ENCODE measurements at regions not wholly inside any gene's neighbourhood (a gene's known extent, or its start where the extent isn't known, plus 50 kb on each side); places are given as distances from the start of the nearest gene placed in this dataset.

- Histone ChIP-seq H3K36me3 (no peaks in the 10 kb centered on the region), H3K4me3 (no peak overlapping the region), H3K4me1 (ENCODE audit: insufficient read depth) (no peaks in the 10 kb centered on the region), H3K27ac (no peak overlapping the region), H3K9me3 (no peaks in the 10 kb centered on the region), H3K27me3 (no peaks in the 10 kb centered on the region)
- intact Hi-C loops (cut with DNase I) = no loop called here
- 89 to 94% (median 89%) methylated on average over 14 of the region's 14 CpGs for WGBS, 3 donors
- DNase-seq = no peak
- no peak for TF ChIP-seq EP300 (IDR thresholded peaks at IDR 0.05)
- TF ChIP-seq, protein P1, sequence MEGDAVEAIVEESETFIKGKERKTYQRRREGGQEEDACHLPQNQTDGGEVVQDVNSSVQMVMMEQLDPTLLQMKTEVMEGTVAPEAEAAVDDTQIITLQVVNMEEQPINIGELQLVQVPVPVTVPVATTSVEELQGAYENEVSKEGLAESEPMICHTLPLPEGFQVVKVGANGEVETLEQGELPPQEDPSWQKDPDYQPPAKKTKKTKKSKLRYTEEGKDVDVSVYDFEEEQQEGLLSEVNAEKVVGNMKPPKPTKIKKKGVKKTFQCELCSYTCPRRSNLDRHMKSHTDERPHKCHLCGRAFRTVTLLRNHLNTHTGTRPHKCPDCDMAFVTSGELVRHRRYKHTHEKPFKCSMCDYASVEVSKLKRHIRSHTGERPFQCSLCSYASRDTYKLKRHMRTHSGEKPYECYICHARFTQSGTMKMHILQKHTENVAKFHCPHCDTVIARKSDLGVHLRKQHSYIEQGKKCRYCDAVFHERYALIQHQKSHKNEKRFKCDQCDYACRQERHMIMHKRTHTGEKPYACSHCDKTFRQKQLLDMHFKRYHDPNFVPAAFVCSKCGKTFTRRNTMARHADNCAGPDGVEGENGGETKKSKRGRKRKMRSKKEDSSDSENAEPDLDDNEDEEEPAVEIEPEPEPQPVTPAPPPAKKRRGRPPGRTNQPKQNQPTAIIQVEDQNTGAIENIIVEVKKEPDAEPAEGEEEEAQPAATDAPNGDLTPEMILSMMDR (IDR thresholded peaks at IDR 0.05) = no peak
- no peak for TF ChIP-seq POLR2A (IDR thresholded peaks at IDR 0.05)
Measured at GRCh38 chr2:2751715-2752315, 420.7 kb upstream of the MYT1L start.

GRCh38 chr2:2750867-2751714, 420.0 kb upstream of the MYT1L start:
- no peak overlapping the region for H3K27ac ChIP-seq
- intact Hi-C loops (cut with DNase I) = no loop called here
- no peaks in the 10 kb centered on the region for H3K36me3 ChIP-seq
- H3K4me1 ChIP-seq (ENCODE audit: insufficient read depth) = no peaks in the 10 kb centered on the region
- TF ChIP-seq, protein P1 (IDR thresholded peaks at IDR 0.05) = no peak
- H3K9me3 ChIP-seq = no peaks in the 10 kb centered on the region
- no peaks in the 10 kb centered on the region for H3K27me3 ChIP-seq
- WGBS, 3 donors = 94% methylated on average over 44 of the region's 44 CpGs
- H3K4me3 ChIP-seq = no peak overlapping the region
- no peak for DNase-seq

GRCh38 chr2:2749206-2749598, 418.1 kb upstream of the MYT1L start:
- 85 to 90% (median 86%) methylated on average over 9 of the region's 9 CpGs for WGBS, 3 donors
- H3K4me3 ChIP-seq = no peak overlapping the region
- intact Hi-C loops (cut with DNase I) = no loop called here
- no peaks in the 10 kb centered on the region for H3K36me3 ChIP-seq
- no peak for DNase-seq
- TF ChIP-seq EP300 (IDR thresholded peaks at IDR 0.05) = no peak
- no peak for TF ChIP-seq POLR2A (IDR thresholded peaks at IDR 0.05)
- TF ChIP-seq, protein P1 (IDR thresholded peaks at IDR 0.05) = no peak
- no peaks in the 10 kb centered on the region for H3K9me3 ChIP-seq
- no peaks in the 10 kb centered on the region for H3K27me3 ChIP-seq
- no peaks in the 10 kb centered on the region for H3K4me1 ChIP-seq (ENCODE audit: insufficient read depth)
- H3K27ac ChIP-seq = no peak overlapping the region

DNA sequence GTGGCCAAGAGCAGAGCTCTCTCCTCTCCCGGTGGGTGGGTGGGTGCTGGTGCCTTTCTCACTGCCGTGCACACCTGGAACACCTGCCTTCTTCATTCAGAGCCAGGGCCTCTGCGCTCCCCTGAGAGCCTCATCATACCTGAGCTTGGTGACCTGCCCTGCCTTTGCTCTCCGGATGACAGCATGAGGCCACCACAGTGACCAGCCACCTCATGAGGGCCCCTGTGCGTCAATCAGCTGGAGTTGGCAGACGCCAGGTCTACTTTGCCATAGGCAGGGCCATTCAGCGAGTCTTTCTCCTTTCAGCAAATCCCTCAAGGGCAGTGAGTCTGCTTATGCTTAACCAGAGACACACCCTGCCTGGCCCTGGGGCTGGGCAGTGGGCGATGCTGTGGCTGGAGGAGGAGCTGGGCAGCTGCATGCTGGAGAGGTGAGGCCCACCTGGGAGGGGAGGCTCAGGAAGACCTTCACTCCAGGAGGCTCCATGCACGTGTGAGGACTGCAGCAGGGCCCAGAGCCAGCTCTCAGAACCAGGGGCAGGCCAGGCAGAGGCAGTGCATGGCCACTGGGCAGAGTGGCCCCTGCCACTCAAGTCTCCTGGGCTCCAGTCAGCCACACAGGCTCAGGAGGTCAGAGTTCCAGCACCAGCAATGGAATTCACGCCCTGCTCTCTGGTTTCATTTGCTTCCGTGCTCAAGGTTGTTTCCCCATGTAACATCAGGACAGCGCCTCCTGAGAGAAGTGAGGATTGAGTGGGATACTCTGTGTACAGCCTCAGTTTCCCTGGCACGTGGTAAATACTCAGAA, 417.5 kb upstream of the MYT1L start:
- DNase-seq = no peak
- WGBS, 3 donors = 73 to 81% (median 77%) methylated on average over 12 to 13 of the region's 13 CpGs
- TF ChIP-seq EP300 (IDR thresholded peaks at IDR 0.05) (no peak), POLR2A (IDR thresholded peaks at IDR 0.05) (no peak)
- TF ChIP-seq, protein P1 (IDR thresholded peaks at IDR 0.05) = no peak
- Histone ChIP-seq H3K9me3 (no peaks in the 10 kb centered on the region), H3K4me1 (ENCODE audit: insufficient read depth) (no peaks in the 10 kb centered on the region), H3K36me3 (no peaks in the 10 kb centered on the region), H3K27me3 (no peaks in the 10 kb centered on the region), H3K4me3 (no peak overlapping the region), H3K27ac (no peak overlapping the region)
- intact Hi-C loops (cut with DNase I) = no loop called here
